H1 (cell line): ENCODE measurements at regions not wholly inside any gene's neighbourhood (a gene's known extent, or its start where the extent isn't known, plus 50 kb on each side); places are given as distances from the start of the nearest gene placed in this dataset.

Experiments used
- CTCF ChIA-PET: fragments of 300-600 bp; sonication (Branson Sonifier 250); formaldehyde crosslinking; loops from one replicate; lab custom pipeline; 2021; ENCODE audit not compliant: partially characterized antibody; lab: Charles Lee
- POLR2A ChIA-PET: fragments of 300-600 bp; sonication (Branson Sonifier 250); formaldehyde crosslinking; loops from one replicate; lab custom pipeline; 2021; ENCODE audit warnings: inconsistent platforms; ENCODE audit not compliant: partially characterized antibody; lab: Charles Lee
- DNase-seq, 2 experiments: peaks; one replicate each; pipeline versions ENCODE4 v3.0.0 to v3.0.0-alpha.2; 2010 to 2022; ENCODE audit warnings: low spot score in 2 of 2, low read depth in 1 of 2, mixed read lengths in 1 of 2
- FAIRE-seq: peaks from 2 replicates; lab custom pipeline; 2011; peaks lifted over from hg19 to GRCh38; lab: Jason Lieb, UNC
- H2AFZ ChIP-seq: 2 replicates; pipeline ENCODE4 v1.8.1; 2012; ENCODE audit warnings: low read length, inconsistent platforms
- H2AK5ac ChIP-seq: 2 replicates; pipeline ENCODE4 v1.6.1; 2013; ENCODE audit warnings: low read depth, low read length
- H2BK120ac ChIP-seq: replicated peaks from 2 replicates; pipeline ENCODE3; 2013; ENCODE audit warnings: low read depth, low read length, inconsistent platforms
- H2BK12ac ChIP-seq: 2 replicates; pipeline ENCODE4 v1.6.1; 2013; ENCODE audit warnings: low read depth, low read length
- H2BK15ac ChIP-seq: 2 replicates; pipeline ENCODE4 v1.6.1; 2013; ENCODE audit warnings: low read length
- H2BK20ac ChIP-seq: 2 replicates; pipeline ENCODE4 v1.6.1; 2013; ENCODE audit warnings: low read length
- H2BK5ac ChIP-seq: 2 replicates; pipeline ENCODE4 v1.6.1; 2013; ENCODE audit warnings: low read depth, low read length
- H3K14ac ChIP-seq: 2 replicates; pipeline ENCODE4 v1.6.1; 2013; ENCODE audit warnings: inconsistent platforms; ENCODE audit not compliant: insufficient read length
- H3K18ac ChIP-seq: 2 replicates; pipeline ENCODE4 v1.6.1; 2013; ENCODE audit warnings: low read length; ENCODE audit errors: extremely low read depth
- H3K23ac ChIP-seq: 2 replicates; pipeline ENCODE4 v1.6.1; 2013; ENCODE audit warnings: inconsistent platforms; ENCODE audit not compliant: insufficient read length
- H3K23me2 ChIP-seq: 2 replicates; pipeline ENCODE4 v1.6.1; 2013; ENCODE audit warnings: low read depth, low read length
- H3K27ac ChIP-seq: 2 replicates; pipeline ENCODE4 v1.6.1; 2011; ENCODE audit warnings: low read depth, low read length, inconsistent platforms
- H3K27me3 ChIP-seq, 4 experiments: replicated peaks in 1 of 4; 1 replicate in 1 of 4; 2 replicates in 3 of 4; pipeline versions ENCODE4 v1.6.1 to v1.8.1; 2011 to 2013; ENCODE audit warnings: low read length in 3 of 4, mild to moderate bottlenecking in 3 of 4, inconsistent platforms in 2 of 4, mixed read lengths in 2 of 4, moderate library complexity in 1 of 4; ENCODE audit not compliant: control insufficient read depth in 3 of 4, insufficient read depth in 3 of 4; ENCODE audit errors: extremely low read depth in 1 of 4
- H3K36me3 ChIP-seq, 4 experiments: 2 replicates each; pipeline versions ENCODE4 v1.6.1 to v1.8.1; 2011 to 2013; ENCODE audit warnings: mild to moderate bottlenecking in 4 of 4, low read length in 3 of 4, moderate library complexity in 2 of 4, control low read depth in 1 of 4, inconsistent platforms in 1 of 4; ENCODE audit not compliant: insufficient read depth in 4 of 4, control insufficient read depth in 2 of 4
- H3K4ac ChIP-seq: replicated peaks from 2 replicates; pipeline ENCODE3; 2013; ENCODE audit warnings: low read length, low read depth, mixed read lengths, inconsistent platforms; ENCODE audit not compliant: insufficient read length
- H3K4me1 ChIP-seq, 4 experiments: replicated peaks in 1 of 4; 1 replicate in 1 of 4; 2 replicates in 3 of 4; pipeline versions ENCODE4 v1.6.1 to v1.8.1; 2011 to 2013; ENCODE audit warnings: low read length in 3 of 4, inconsistent platforms in 2 of 4, mixed read lengths in 1 of 4; ENCODE audit not compliant: insufficient read depth in 4 of 4, control insufficient read depth in 3 of 4
- H3K4me2 ChIP-seq, 2 experiments: 2 replicates each; pipeline versions ENCODE4 v1.6.1 to v1.8.1; 2011 to 2013; ENCODE audit warnings: low read depth in 2 of 2, low read length in 2 of 2, control low read depth in 1 of 2, inconsistent platforms in 1 of 2, mild to moderate bottlenecking in 1 of 2; ENCODE audit not compliant: insufficient read depth in 1 of 2
- H3K4me3 ChIP-seq, 4 experiments: fragments of 200-600, 300-600 bp in 1 of 4; sonication (generic), shearing (Covaris generic), sonication (Bioruptor Twin) in 1 of 4; 2 replicates each; pipeline versions ENCODE4 v1.5.1 to v1.8.1; 2011 to 2016; ENCODE audit warnings: low read length in 4 of 4, low read depth in 3 of 4, control low read depth in 2 of 4, inconsistent platforms in 2 of 4, mild to moderate bottlenecking in 2 of 4, mixed read lengths in 1 of 4, moderate library complexity in 1 of 4; ENCODE audit not compliant: insufficient read depth in 2 of 4; ENCODE audit errors: extremely low read depth in 1 of 4
- H3K56ac ChIP-seq: replicated peaks from 2 replicates; pipeline ENCODE3; 2013; ENCODE audit warnings: low read depth, mild to moderate bottlenecking, mixed read lengths, low read length, inconsistent platforms; ENCODE audit not compliant: insufficient read length
- H3K79me1 ChIP-seq: 2 replicates; pipeline ENCODE4 v1.6.1; 2013; ENCODE audit warnings: low read depth, low read length, control low read depth
- H3K79me2 ChIP-seq, 2 experiments: 2 replicates each; pipeline versions ENCODE4 v1.6.1 to v1.8.1; 2012 to 2013; ENCODE audit warnings: low read length in 2 of 2, mild to moderate bottlenecking in 2 of 2, inconsistent platforms in 1 of 2; ENCODE audit not compliant: insufficient read depth in 2 of 2, control insufficient read depth in 1 of 2
- H3K9ac ChIP-seq, 4 experiments: replicated peaks in 1 of 4; 1 replicate in 1 of 4; 2 replicates in 3 of 4; pipeline versions ENCODE4 v1.6.1 to v1.8.1; 2011 to 2013; ENCODE audit warnings: low read depth in 3 of 4, low read length in 3 of 4, control low read depth in 2 of 4, mild to moderate bottlenecking in 2 of 4, moderate library complexity in 2 of 4, inconsistent platforms in 1 of 4; ENCODE audit errors: extremely low read depth in 1 of 4
- H3K9me3 ChIP-seq, 2 experiments: 2 replicates each; pipeline versions ENCODE4 v1.6.1 to v1.8.1; 2012 to 2013; ENCODE audit warnings: mild to moderate bottlenecking in 2 of 2, moderate library complexity in 2 of 2, control low read depth in 1 of 2, inconsistent platforms in 1 of 2, low read depth in 1 of 2, low read length in 1 of 2, mixed read lengths in 1 of 2; ENCODE audit not compliant: insufficient read depth in 2 of 2
- H4K20me1 ChIP-seq, 2 experiments: replicated peaks in 1 of 2; 2 replicates each; pipeline versions ENCODE3 to v1.8.1; 2011 to 2013; ENCODE audit warnings: inconsistent platforms in 2 of 2, low read length in 2 of 2, mild to moderate bottlenecking in 1 of 2; ENCODE audit not compliant: insufficient read depth in 2 of 2, control insufficient read depth in 1 of 2
- H4K5ac ChIP-seq: 2 replicates; pipeline ENCODE4 v1.6.1; 2013; ENCODE audit warnings: low read length, low read depth, mixed read lengths, inconsistent platforms; ENCODE audit not compliant: insufficient read length
- H4K8ac ChIP-seq: 2 replicates; pipeline ENCODE4 v1.8.0; 2013; ENCODE audit warnings: mild to moderate bottlenecking, moderate library complexity, low read length, inconsistent platforms; ENCODE audit not compliant: insufficient read depth; ENCODE audit errors: extremely low read depth
- H4K91ac ChIP-seq: replicated peaks from 2 replicates; pipeline ENCODE3; 2013; ENCODE audit warnings: low read length, mixed read lengths, inconsistent platforms; ENCODE audit not compliant: insufficient read length
- ASH2L ChIP-seq: fragments of 200-600, 300-600 bp; sonication (generic); IDR thresholded peaks from one replicate; pipeline ENCODE4 v1.7.1; 2017; ENCODE audit warnings: low read length
- GTF2F1 ChIP-seq: IDR thresholded peaks from 2 replicates; pipeline ENCODE4 v1.6.1; 2012; ENCODE audit warnings: low read depth, low read length, improper control_type of control experiment, borderline replicate concordance
- JUN ChIP-seq: IDR thresholded peaks from 2 replicates; pipeline ENCODE4 v1.6.1; 2011; ENCODE audit warnings: low read depth, mild to moderate bottlenecking, improper control_type of control experiment, low read length
- POU5F1 ChIP-seq: IDR thresholded peaks from 2 replicates; pipeline ENCODE4 v1.6.1; 2011; ENCODE audit warnings: low read depth, mild to moderate bottlenecking, low read length, moderate library complexity
- RNF2 ChIP-seq: fragments of 200-900, 300-1000 bp; sonication (generic); IDR thresholded peaks from 2 replicates; pipeline ENCODE4 v1.7.1; 2016; ENCODE audit warnings: borderline replicate concordance, low read depth, mild to moderate bottlenecking, antibody characterized with exemption, low read length; ENCODE audit not compliant: poor library complexity, severe bottlenecking; ENCODE audit errors: missing control alignments
- RXRA ChIP-seq: IDR thresholded peaks from 2 replicates; pipeline ENCODE4 v1.6.1; 2011; ENCODE audit warnings: low read depth, mild to moderate bottlenecking, low read length, moderate library complexity; ENCODE audit not compliant: insufficient read depth
- YY1 ChIP-seq: IDR thresholded peaks from 2 replicates; pipeline ENCODE4 v1.6.1; 2011; ENCODE audit warnings: low read depth, mild to moderate bottlenecking, low read length

DNA sequence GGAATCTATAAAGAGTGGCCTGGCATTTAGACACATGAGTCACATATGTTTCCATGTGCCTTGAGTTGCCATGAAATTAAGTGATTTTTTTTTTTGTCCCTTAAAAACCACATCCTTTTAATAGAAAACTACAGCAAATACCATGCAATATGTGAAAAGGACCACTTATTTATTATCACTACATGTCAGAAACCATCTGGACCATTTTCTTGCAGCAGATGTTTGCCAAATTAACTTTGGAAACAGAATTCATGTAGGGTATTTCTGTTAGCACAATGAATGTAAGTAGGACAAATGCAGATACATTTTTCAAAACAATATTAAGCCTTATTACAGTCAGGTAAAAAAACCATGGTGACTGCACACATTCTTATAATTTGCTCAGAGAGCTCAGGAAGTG is 230.6 kb downstream of the REEP3 start:
- Histone ChIP-seq H3K9ac (no peak overlapping the region), H3K9me3 (no peaks in the 10 kb centered on the region), H3K36me3 (no peaks in the 10 kb centered on the region), H3K4me3 (no peak overlapping the region), H2BK15ac (no peak overlapping the region), H2AK5ac (no peak overlapping the region), H2BK120ac (no peak overlapping the region), H2AFZ (no peak overlapping the region), H2BK12ac (no peak overlapping the region), H3K23ac (no peak overlapping the region), H3K14ac (no peak overlapping the region), H3K56ac (no peak overlapping the region), H4K91ac (no peak overlapping the region), H4K8ac (no peak overlapping the region), H2BK5ac (no peak overlapping the region), H3K79me1 (no peaks in the 10 kb centered on the region), H4K5ac (no peak overlapping the region), H3K23me2 (no peaks in the 10 kb centered on the region), H3K27me3 (no peaks in the 10 kb centered on the region), H3K4ac (no peak overlapping the region), H3K4me2 (no peak overlapping the region), H3K18ac (no peak overlapping the region), H2BK20ac (no peak overlapping the region), H3K79me2 (no peaks in the 10 kb centered on the region), H3K27ac (no peak overlapping the region), H4K20me1 (no peaks in the 10 kb centered on the region), H3K4me1 (no peaks in the 10 kb centered on the region)
- CTCF ChIA-PET, result interaction anchor here (1.9 kb wide), 1 partner anchor 32 kb away, joined by 7 read pairs; no protein-coding TSS in a partner anchor
- POLR2A ChIA-PET, result interaction anchor here (0.6 kb wide), 1 partner anchor 15 kb away, joined by 3 read pairs; no protein-coding TSS in a partner anchor
- DNase-seq (no peak), FAIRE-seq (no peak)
- TF ChIP-seq POU5F1 (no peak), RNF2 (no peak), JUN (no peak), ASH2L (no peak), RXRA (no peak), GTF2F1 (no peak), YY1 (no peak)
